ENCODE measurements at regions not wholly inside any gene's neighbourhood (a gene's known extent, or its start where the extent isn't known, plus 50 kb on each side); places are given as distances from the start of the nearest gene placed in this dataset.

DNA sequence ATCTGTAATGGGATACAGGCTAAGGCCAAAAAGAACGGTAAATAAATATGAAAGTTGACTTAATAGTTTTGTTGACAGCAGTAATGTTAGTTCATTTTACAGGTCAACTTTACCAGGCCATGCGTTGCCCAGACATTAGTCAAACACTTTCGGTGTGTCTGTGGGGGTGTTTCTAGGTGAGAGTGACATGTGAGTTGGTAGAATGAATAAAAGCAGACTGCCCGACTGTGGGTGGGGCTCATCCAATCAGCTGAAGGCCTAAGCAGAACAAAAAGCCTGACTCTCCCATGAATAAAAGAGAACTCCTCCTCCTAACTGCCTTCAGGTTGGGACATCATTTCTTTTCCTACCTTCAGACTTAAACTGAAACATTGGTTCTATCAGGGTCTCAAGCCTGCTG, 132.3 kb downstream of the MTPAP start:
- no peak for TF ChIP-seq MYC (IDR thresholded peaks at IDR 0.05; ENCODE audit: low read depth, low read length)
- TF ChIP-seq, protein P1, sequence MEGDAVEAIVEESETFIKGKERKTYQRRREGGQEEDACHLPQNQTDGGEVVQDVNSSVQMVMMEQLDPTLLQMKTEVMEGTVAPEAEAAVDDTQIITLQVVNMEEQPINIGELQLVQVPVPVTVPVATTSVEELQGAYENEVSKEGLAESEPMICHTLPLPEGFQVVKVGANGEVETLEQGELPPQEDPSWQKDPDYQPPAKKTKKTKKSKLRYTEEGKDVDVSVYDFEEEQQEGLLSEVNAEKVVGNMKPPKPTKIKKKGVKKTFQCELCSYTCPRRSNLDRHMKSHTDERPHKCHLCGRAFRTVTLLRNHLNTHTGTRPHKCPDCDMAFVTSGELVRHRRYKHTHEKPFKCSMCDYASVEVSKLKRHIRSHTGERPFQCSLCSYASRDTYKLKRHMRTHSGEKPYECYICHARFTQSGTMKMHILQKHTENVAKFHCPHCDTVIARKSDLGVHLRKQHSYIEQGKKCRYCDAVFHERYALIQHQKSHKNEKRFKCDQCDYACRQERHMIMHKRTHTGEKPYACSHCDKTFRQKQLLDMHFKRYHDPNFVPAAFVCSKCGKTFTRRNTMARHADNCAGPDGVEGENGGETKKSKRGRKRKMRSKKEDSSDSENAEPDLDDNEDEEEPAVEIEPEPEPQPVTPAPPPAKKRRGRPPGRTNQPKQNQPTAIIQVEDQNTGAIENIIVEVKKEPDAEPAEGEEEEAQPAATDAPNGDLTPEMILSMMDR (IDR thresholded peaks at IDR 0.05; ENCODE audit: extremely low read depth in 1 of 2, insufficient read depth in 1 of 2, low read depth in 1 of 2, low read length in 2 of 2), result no peak
- TF ChIP-seq JUN (IDR thresholded peaks at IDR 0.05; ENCODE audit: borderline replicate concordance, insufficient read depth, insufficient read length, low read depth), result no peak
- TF ChIP-seq, protein P2, sequence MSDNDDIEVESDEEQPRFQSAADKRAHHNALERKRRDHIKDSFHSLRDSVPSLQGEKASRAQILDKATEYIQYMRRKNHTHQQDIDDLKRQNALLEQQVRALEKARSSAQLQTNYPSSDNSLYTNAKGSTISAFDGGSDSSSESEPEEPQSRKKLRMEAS (IDR thresholded peaks at IDR 0.05; ENCODE audit: insufficient read depth, insufficient read length), result no peak
- TF ChIP-seq FOS (IDR thresholded peaks at IDR 0.05; ENCODE audit: borderline replicate concordance, insufficient read depth, low read length), result no peak
- no peak for TF ChIP-seq POLR2A (IDR thresholded peaks at IDR 0.05; ENCODE audit: low read depth, low read length)
- no peak for TF ChIP-seq POLR2AphosphoS5 (IDR thresholded peaks at IDR 0.05; ENCODE audit: insufficient read depth, low read depth, low read length)
- no peak for TF ChIP-seq GATA2 (IDR thresholded peaks at IDR 0.05; ENCODE audit: insufficient read depth, insufficient read length, low read depth, low read length)
- no peak for TF ChIP-seq EZH2 (IDR thresholded peaks at IDR 0.05; ENCODE audit: borderline replicate concordance, low read depth, low read length, severe bottlenecking)
- Histone ChIP-seq H3K4me2 (ENCODE audit: insufficient read depth, low read length) (no peak overlapping the region), H3K4me1 (ENCODE audit: control insufficient read depth, extremely low read depth, insufficient read depth, low read length) (peaks cover 20% of the 10 kb centered on the region), H3K79me2 (ENCODE audit: control insufficient read depth, insufficient read depth, low read length) (no peaks in the 10 kb centered on the region), H3K36me3 (ENCODE audit: control insufficient read depth in 2 of 2, extremely low read depth in 1 of 2, insufficient read depth in 2 of 2, low read length in 2 of 2) (no peaks in the 10 kb centered on the region), H3K9ac (replicated peaks; ENCODE audit: extremely low read depth, insufficient read depth, low read length) (no peak overlapping the region), H3K9me3 (replicated peaks; ENCODE audit: control insufficient read depth, insufficient read depth, low read length) (no peaks in the 10 kb centered on the region), H3K27me3 (ENCODE audit: control insufficient read depth in 2 of 2, insufficient read depth in 2 of 2, low read length in 2 of 2) (peaks cover 0 to 1% of the 10 kb centered on the region in 2 experiments), H3K27ac (ENCODE audit: insufficient read depth, low read depth, low read length) (no peak overlapping the region), H3K4me3 (replicated peaks in 1 of 3; ENCODE audit: insufficient read depth in 1 of 3, low read depth in 1 of 3, low read length in 3 of 3) (no peak overlapping the region), H3K9me1 (replicated peaks; ENCODE audit: control insufficient read depth, extremely low read depth, insufficient read depth, low read length) (no peaks in the 10 kb centered on the region), H2AFZ (ENCODE audit: low read depth, low read length) (no peak overlapping the region), H4K20me1 (replicated peaks; ENCODE audit: control insufficient read depth, extremely low read depth, insufficient read depth, low read length) (no peaks in the 10 kb centered on the region)
- CTCF ChIA-PET, result no interaction called here
- POLR2A ChIA-PET, result no interaction called here
- dilution Hi-C loops (cut with MboI; ENCODE audit: extremely low pct_ligation_motif_present, low sequenced_read_pairs), result no loop called here
- intact Hi-C loops (cut with micrococcal nuclease), result no loop called here
- FAIRE-seq, result no peak
- DNase-seq (ENCODE audit: low read depth, low spot score), result no peak
- no TSS peak for BruUV-seq (replicated peaks)

Measured in endothelial cell of umbilical vein (primary cell).